Germinal center (tissue), 1 donor: ENCODE measurements at regions not wholly inside any gene's neighbourhood (a gene's known extent, or its start where the extent isn't known, plus 50 kb on each side); places are given as distances from the start of the nearest gene placed in this dataset.

Experiments
- DNase-seq: peaks from one replicate; pipeline ENCODE4 v3.0.0; 2012; ENCODE audit warnings: mixed read lengths, low spot score

GRCh38 chr10:31146491-31147209, 115.0 kb upstream of the ZNF438 start:
- DNase-seq: no peak

- no peak for DNase-seq
These were observed 115.5 kb upstream of the ZNF438 start for GRCh38 chr10:31147210-31147608.

GRCh38 chr10:31148951-31149350, 117.3 kb upstream of the ZNF438 start:
- DNase-seq: no peak

- DNase-seq: no peak
These were observed 118.3 kb upstream of the ZNF438 start for GRCh38 chr10:31149835-31150512.

- DNase-seq: no peak
These were observed 119.6 kb upstream of the ZNF438 start for GRCh38 chr10:31151301-31151700.

- no peak for DNase-seq
These were observed 120.9 kb upstream of the ZNF438 start for GRCh38 chr10:31152421-31153135.

- DNase-seq: no peak
These were observed 121.5 kb upstream of the ZNF438 start for GRCh38 chr10:31153161-31153560.

GRCh38 chr10:31153692-31154091, 122.0 kb upstream of the ZNF438 start:
- DNase-seq: no peak

GRCh38 chr10:31154996-31155395, 123.3 kb upstream of the ZNF438 start:
- DNase-seq: no peak

- DNase-seq: no peak
These were observed 125.7 kb upstream of the ZNF438 start for GRCh38 chr10:31157123-31158010.

GRCh38 chr10:31158011-31158658, 126.5 kb upstream of the ZNF438 start:
- no peak for DNase-seq

- DNase-seq: no peak
These were observed 134.9 kb upstream of the ZNF438 start for GRCh38 chr10:31166606-31167005.

- DNase-seq: no peak
These were observed 139.0 kb upstream of the ZNF438 start for GRCh38 chr10:31170636-31171035.

- DNase-seq: no peak
These were observed 139.9 kb upstream of the ZNF438 start for GRCh38 chr10:31171402-31172083.

GRCh38 chr10:31172925-31173324, 141.3 kb upstream of the ZNF438 start:
- DNase-seq: no peak

GRCh38 chr10:31173752-31174151, 142.1 kb upstream of the ZNF438 start:
- DNase-seq: no peak

GRCh38 chr10:31179091-31179680, 139.8 kb upstream of the ZEB1 start:
- DNase-seq: no peak

- no peak for DNase-seq
These were observed 132.6 kb upstream of the ZEB1 start for GRCh38 chr10:31186225-31187000.

GRCh38 chr10:31187182-31187581, 131.8 kb upstream of the ZEB1 start:
- DNase-seq: no peak
